ENCODE measurements at regions not wholly inside any gene's neighbourhood (a gene's known extent, or its start where the extent isn't known, plus 50 kb on each side); places are given as distances from the start of the nearest gene placed in this dataset.

GRCh38 chr10:28783087-28783486, 105.8 kb downstream of the BAMBI start:
- DNase-seq (ENCODE audit: low read depth, low spot score), result no peak

GRCh38 chr10:28785018-28785417, 107.7 kb downstream of the BAMBI start:
- DNase-seq (ENCODE audit: low read depth, low spot score), result no peak

- no peak for DNase-seq (ENCODE audit: low read depth, low spot score)
These were observed 110.9 kb downstream of the BAMBI start for GRCh38 chr10:28788252-28788651.

- no peak for DNase-seq (ENCODE audit: low read depth, low spot score)
These were observed 111.4 kb downstream of the BAMBI start for GRCh38 chr10:28788762-28789161.

- no peak for DNase-seq (ENCODE audit: low read depth, low spot score)
These were observed 112.8 kb downstream of the BAMBI start for GRCh38 chr10:28790146-28790545.

- no peak for DNase-seq (ENCODE audit: low read depth, low spot score)
These were observed 116.2 kb downstream of the BAMBI start for GRCh38 chr10:28793482-28793881.

GRCh38 chr10:28794986-28795385, 117.7 kb downstream of the BAMBI start:
- no peak for DNase-seq (ENCODE audit: low read depth, low spot score)

GRCh38 chr10:28796606-28797512, 119.5 kb downstream of the BAMBI start:
- no peak for DNase-seq (ENCODE audit: low read depth, low spot score)

GRCh38 chr10:28797904-28798371, 120.6 kb downstream of the BAMBI start:
- no peak for DNase-seq (ENCODE audit: low read depth, low spot score)

- DNase-seq (ENCODE audit: low read depth, low spot score), result no peak
These were observed 121.2 kb downstream of the BAMBI start for GRCh38 chr10:28798428-28798955.

GRCh38 chr10:28798964-28799363, 121.6 kb downstream of the BAMBI start:
- no peak for DNase-seq (ENCODE audit: low read depth, low spot score)

GRCh38 chr10:28800144-28800543, 122.8 kb downstream of the BAMBI start:
- DNase-seq (ENCODE audit: low read depth, low spot score), result no peak

GRCh38 chr10:28801247-28801646, 123.9 kb downstream of the BAMBI start:
- no peak for DNase-seq (ENCODE audit: low read depth, low spot score)

- no peak for DNase-seq (ENCODE audit: low read depth, low spot score)
These were observed 124.5 kb downstream of the BAMBI start for GRCh38 chr10:28801869-28802268.

- no peak for DNase-seq (ENCODE audit: low read depth, low spot score)
These were observed 128.1 kb downstream of the BAMBI start for GRCh38 chr10:28805390-28805789.

GRCh38 chr10:28806488-28806941, 129.2 kb downstream of the BAMBI start:
- DNase-seq (ENCODE audit: low read depth, low spot score), result no peak

- no peak for DNase-seq (ENCODE audit: low read depth, low spot score)
These were observed 129.8 kb downstream of the BAMBI start for GRCh38 chr10:28806951-28807759.

- DNase-seq (ENCODE audit: low read depth, low spot score), result no peak
These were observed 130.7 kb downstream of the BAMBI start for GRCh38 chr10:28807760-28808613.

GRCh38 chr10:28808693-28809092, 131.4 kb downstream of the BAMBI start:
- DNase-seq (ENCODE audit: low read depth, low spot score), result no peak

GRCh38 chr10:28810057-28810870, 132.9 kb downstream of the BAMBI start:
- DNase-seq (ENCODE audit: low read depth, low spot score), result peak; percentile 30

Data from iPS DF 19.7 (cell line).